ENCODE measurements at regions not wholly inside any gene's neighbourhood (a gene's known extent, or its start where the extent isn't known, plus 50 kb on each side); places are given as distances from the start of the nearest gene placed in this dataset.

GRCh38 chr4:12712648-12713339, 771.3 kb downstream of the RAB28 start:
- CTCF ChIA-PET (ENCODE audit: partially characterized antibody) = interaction anchor here (0.6 to 0.7 kb wide), 2 partner anchors 11 to 1626 kb away, joined by 3 read pairs; no protein-coding TSS in a partner anchor
- no peak overlapping the region for H4K91ac ChIP-seq (replicated peaks; ENCODE audit: insufficient read length, low read length)

More at GRCh38 chr4:12712648-12713339, 771.3 kb downstream of the RAB28 start:
- H3K9ac ChIP-seq (replicated peaks in 1 of 4; ENCODE audit: extremely low read depth in 1 of 4, low read depth in 3 of 4, low read length in 3 of 4) = no peak overlapping the region
- WGBS, 2 experiments (ENCODE audit: extremely low coverage in 1 of 2, insufficient coverage in 1 of 2, insufficient read length in 1 of 2, insufficient replicate concordance in 2 of 2, low coverage in 1 of 2, low lambda C conversion rate in 2 of 2, missing lambda C conversion rate in 1 of 2) = 73% methylated on average over 8 of the region's 8 CpGs; no CpG with 5 or more reads in 1 of the 2 experiments
- no peak overlapping the region for H3K4me2 ChIP-seq (ENCODE audit: insufficient read depth in 1 of 2, low read depth in 2 of 2, low read length in 2 of 2)
- H2BK20ac ChIP-seq (ENCODE audit: low read length) = no peak overlapping the region
- no peak overlapping the region for H2BK12ac ChIP-seq (ENCODE audit: low read depth, low read length)
- H2BK120ac ChIP-seq (replicated peaks; ENCODE audit: low read depth, low read length) = no peak overlapping the region
- DNase-seq (ENCODE audit: low read depth in 1 of 2, low spot score in 2 of 2) = no peak
- no peaks in the 10 kb centered on the region; a peak in 1 of 8 replicates for H3K36me3 ChIP-seq (ENCODE audit: control insufficient read depth in 2 of 4, insufficient read depth in 4 of 4, low read length in 3 of 4)
- H3K23me2 ChIP-seq (ENCODE audit: low read depth, low read length) = no peaks in the 10 kb centered on the region
- H2BK15ac ChIP-seq (ENCODE audit: low read length) = no peak overlapping the region
- no peaks in the 10 kb centered on the region for H3K27me3 ChIP-seq (replicated peaks in 1 of 4; ENCODE audit: control insufficient read depth in 3 of 4, extremely low read depth in 1 of 4, insufficient read depth in 3 of 4, low read length in 3 of 4)
- H4K5ac ChIP-seq (ENCODE audit: insufficient read length, low read depth, low read length) = no peak overlapping the region
- H3K23ac ChIP-seq (ENCODE audit: insufficient read length) = no peak overlapping the region
- no peak overlapping the region for H2BK5ac ChIP-seq (ENCODE audit: low read depth, low read length)
- H2AFZ ChIP-seq (ENCODE audit: low read length) = no peak overlapping the region
- H3K4me1 ChIP-seq (replicated peaks in 1 of 4; ENCODE audit: control insufficient read depth in 3 of 4, insufficient read depth in 4 of 4, low read length in 3 of 4) = no peaks in the 10 kb centered on the region
- no peak overlapping the region for H3K14ac ChIP-seq (ENCODE audit: insufficient read length)
- no peaks in the 10 kb centered on the region for H3K9me3 ChIP-seq (ENCODE audit: insufficient read depth in 2 of 2, low read depth in 1 of 2, low read length in 1 of 2)
- TF ChIP-seq ASH2L (IDR thresholded peaks at IDR 0.05; ENCODE audit: low read length) = no peak
- no peak for FAIRE-seq
- H2AK5ac ChIP-seq (ENCODE audit: low read depth, low read length) = no peak overlapping the region
- H4K8ac ChIP-seq (ENCODE audit: extremely low read depth, insufficient read depth, low read length) = no peak overlapping the region
- no peak overlapping the region for H3K4me3 ChIP-seq (ENCODE audit: extremely low read depth in 1 of 4, insufficient read depth in 2 of 4, low read depth in 3 of 4, low read length in 4 of 4)
- POLR2A ChIA-PET (ENCODE audit: partially characterized antibody) = no interaction called here
- H3K79me2 ChIP-seq (ENCODE audit: control insufficient read depth in 1 of 2, insufficient read depth in 2 of 2, low read length in 2 of 2) = no peaks in the 10 kb centered on the region
- no peaks in the 10 kb centered on the region for H4K20me1 ChIP-seq (replicated peaks in 1 of 2; ENCODE audit: control insufficient read depth in 1 of 2, insufficient read depth in 2 of 2, low read length in 2 of 2)
- no peak overlapping the region for H3K4ac ChIP-seq (replicated peaks; ENCODE audit: insufficient read length, low read depth, low read length)
- no peak overlapping the region for H3K56ac ChIP-seq (replicated peaks; ENCODE audit: insufficient read length, low read depth, low read length)
- no peak overlapping the region for H3K27ac ChIP-seq (ENCODE audit: low read depth, low read length)
- no peaks in the 10 kb centered on the region for H3K79me1 ChIP-seq (ENCODE audit: low read depth, low read length)
- H3K18ac ChIP-seq (ENCODE audit: extremely low read depth, low read length) = no peak overlapping the region
